T-helper 1 cell (primary cell): ENCODE measurements at regions not wholly inside any gene's neighbourhood (a gene's known extent, or its start where the extent isn't known, plus 50 kb on each side); places are given as distances from the start of the nearest gene placed in this dataset.
A peak's percentile ranks its signal among the peaks of the same experiment; 100 is the strongest.
"Not testable (repeated sequence)": the region's sequence is repeated elsewhere in the genome, so short reads cannot be mapped to it uniquely, and the experiment has no call there.

Source experiments
- DNase-seq, 5 donors: peaks; one replicate each; pipeline ENCODE4 v3.0.0-alpha.2; 2012 to 2020

DNA sequence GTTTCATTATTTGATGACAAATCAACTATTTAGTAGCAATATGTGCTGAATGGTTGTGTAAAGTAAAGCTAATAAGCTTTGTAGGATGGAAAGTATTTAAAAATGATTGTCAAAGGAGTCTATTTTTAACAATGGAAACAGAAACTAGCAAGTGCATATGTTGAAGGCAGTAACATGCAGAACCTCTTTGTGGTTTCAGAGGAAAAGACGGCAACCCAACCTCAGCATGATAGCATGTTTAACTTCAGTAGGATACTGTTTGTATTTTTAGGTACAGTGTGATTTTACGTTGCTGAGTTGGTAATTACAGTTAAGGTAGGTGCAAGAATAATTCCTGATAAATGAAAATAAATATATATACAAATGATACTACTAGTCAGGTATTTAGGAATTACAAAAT lies 545.4 kb downstream of the CDY1 start:
- not testable (repeated sequence) for DNase-seq

DNA sequence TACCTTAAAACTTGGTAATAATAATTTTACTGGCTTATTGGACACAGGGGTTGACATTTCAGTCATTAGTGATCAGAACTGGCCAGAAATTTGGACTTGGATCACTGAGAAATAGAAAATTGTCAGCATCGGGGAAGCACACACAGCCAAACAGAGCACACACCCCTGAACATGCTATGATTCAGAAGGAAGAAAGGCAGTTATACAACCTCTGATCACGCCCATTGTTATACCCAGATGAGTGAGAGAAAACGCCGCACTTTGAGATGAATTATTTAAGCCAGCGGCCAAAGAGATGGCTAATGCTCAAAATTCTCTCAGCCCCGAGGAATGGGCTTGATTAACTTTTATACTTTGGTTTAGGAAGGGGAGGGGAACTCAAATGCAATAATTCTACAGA lies 557.4 kb downstream of the CDY1 start:
- not testable (repeated sequence) for DNase-seq

DNA sequence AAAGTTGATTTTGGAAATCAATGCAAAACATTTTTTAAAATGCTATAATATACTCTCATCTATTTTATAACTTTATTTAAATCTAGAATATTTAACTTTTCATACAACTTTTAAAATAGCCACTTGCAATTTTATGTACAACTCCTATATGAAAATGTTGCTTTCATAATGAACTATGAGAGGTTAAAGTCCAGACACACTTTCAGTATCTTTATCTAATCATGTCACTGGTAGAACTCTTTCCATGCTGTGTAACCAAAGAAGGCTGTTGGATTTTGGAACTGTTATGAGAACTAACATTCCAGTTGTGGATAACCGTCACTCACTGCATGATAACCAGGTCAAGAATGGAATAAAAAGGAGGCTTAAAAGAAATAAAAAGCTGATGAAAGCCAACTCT lies 603.1 kb downstream of the CDY1 start:
- not testable (repeated sequence) for DNase-seq

DNA sequence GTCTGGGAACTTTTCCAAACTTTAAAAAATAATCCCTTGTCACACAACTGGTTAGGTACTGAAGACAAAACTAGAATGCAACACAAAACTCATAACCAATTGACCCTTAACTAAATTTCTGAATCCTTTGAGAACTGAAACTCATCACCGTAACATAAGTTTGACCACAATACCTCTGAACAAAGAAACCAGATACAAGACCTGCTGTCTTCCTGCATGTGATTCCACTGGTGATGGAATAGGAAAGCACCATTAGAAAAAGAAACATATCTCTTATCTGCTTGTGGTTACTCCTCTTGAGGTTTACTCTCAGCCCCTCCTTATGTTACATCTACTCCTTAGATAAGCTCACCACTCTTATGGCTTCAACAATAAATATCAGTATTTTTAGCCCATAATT lies 603.6 kb downstream of the CDY1 start:
- not testable (repeated sequence) for DNase-seq

DNA sequence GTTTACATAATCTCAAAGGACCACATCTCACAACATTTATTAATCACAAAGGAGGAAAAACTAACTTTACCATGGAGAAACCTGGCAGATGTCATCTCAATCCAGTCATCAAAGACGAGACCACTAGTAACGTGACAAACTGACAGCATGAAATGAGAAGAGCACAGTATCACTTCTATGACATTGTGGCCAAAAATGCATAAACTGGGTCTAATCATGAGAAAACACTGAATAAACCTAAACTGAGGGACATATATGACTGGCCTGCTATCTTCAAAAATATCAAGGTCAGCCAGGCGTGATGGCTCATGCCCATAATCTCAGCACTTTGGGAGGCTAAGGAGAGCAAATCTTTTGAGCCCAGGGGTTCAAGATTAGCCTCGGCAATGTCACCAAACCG lies 619.0 kb downstream of the CDY1 start:
- DNase-seq: not testable (repeated sequence)

DNA sequence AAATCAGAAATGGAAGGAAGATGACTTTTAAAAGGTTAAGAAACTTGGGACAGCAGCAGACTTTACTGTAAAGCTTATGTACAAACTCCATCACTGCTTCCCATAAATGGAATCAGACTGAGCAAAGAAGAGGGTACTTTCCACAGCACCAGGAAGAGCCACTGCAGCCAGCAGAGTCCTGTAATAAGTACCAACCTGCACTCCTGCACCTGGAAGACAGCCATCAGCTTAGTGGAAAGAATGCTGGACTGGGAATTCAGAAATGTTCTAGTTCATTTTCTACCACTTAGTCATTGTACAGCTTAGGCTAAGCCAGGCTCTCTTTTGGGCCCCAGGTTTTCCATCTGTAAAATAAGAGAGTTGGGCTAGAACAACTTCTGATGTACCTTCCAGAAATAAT lies 632.3 kb downstream of the CDY1 start:
- not testable (repeated sequence) for DNase-seq

DNA sequence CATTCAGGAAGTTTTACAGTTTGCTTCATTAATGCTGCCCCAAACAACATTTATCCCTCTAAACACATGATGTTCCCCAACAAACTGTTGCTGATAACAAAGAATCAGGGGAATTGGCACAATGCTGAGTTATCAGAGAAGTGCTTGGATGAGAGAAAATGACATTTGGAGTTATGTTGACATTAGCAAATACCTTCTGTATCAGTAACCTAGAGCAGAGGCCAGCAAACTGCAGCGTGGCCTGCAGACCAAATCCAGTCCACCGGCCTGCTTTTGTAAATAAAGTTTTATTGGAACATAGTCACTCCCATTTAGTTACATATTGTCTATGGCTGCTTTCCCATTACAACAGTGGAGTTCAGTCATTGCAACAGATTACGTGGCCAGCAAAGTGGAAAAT lies 643.5 kb downstream of the CDY1 start:
- not testable (repeated sequence) for DNase-seq

DNA sequence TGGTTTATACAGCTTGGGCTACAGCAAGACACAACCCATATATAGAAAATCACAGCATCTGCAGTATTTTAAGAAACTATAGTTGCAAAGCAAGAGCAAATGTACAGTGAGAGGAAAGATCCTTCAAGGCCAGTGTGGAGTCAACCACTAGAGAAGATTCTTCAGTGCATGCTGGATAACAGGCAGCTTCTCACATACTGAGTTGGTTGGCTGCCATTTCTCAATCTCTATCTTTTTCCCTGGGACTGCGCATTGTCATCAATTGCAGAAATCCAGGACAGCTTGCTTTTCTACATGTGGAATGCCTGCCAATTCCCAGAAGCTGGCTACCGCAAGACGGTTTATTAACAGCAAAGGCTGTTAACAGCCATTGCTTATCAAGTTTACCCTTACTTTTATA lies 646.5 kb downstream of the CDY1 start:
- not testable (repeated sequence) for DNase-seq

DNA sequence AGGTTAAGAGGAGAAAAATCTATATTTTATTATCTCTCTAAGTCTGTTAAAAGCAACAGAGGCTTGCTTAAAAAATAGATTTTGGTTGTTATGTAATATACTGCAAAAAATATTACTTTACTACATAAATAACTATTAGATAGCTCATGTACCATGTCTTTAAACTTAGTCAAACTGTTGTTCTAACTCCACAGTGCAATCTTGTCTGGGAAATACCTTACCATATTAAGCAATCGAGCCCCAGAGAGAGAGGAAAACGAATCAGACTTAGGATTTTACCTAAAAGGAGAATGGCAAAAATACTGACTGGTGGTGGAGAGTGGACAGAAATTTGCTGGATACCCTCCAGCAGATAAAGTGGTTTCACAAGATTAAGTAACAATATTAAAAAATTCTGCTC lies 647.0 kb downstream of the CDY1 start:
- DNase-seq: not testable (repeated sequence)

DNA sequence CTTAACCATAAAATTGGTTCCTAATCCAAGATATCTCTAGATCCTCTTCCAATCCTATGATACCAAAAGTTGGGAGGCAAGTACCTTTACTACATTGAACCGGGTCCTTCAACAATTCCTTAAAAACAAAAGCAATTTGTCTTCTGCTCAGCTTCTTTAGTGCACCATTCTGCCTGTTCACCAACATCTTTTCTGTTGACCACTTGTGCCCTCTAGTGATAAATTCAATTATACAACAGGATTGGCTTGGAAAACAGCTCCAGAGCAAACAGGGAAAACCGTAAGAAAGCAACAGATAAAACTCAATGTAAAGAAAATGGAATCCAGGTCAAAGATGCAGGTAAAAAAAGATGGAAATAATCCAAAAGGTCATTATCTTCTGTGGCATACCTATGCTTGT lies 651.2 kb downstream of the CDY1 start:
- DNase-seq: not testable (repeated sequence)

DNA sequence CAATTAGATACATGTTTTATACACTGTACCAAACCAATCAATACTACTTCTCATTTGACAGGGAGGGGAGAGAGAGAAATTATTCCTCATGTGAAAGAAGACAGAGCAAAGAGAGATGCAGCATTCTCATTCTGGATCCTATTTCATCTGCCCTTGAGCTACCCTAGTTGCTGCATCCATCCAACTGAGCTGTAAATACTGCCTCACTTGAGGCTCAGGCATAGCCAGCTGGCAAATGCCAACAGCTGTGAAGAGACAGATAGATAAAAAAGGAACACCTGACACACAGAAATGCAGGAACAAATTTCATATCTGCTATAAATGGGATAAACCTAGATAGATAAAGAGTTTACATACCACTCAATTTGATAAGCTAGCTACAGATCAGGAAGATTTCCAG lies 684.1 kb downstream of the CDY1 start:
- DNase-seq: not testable (repeated sequence)

DNA sequence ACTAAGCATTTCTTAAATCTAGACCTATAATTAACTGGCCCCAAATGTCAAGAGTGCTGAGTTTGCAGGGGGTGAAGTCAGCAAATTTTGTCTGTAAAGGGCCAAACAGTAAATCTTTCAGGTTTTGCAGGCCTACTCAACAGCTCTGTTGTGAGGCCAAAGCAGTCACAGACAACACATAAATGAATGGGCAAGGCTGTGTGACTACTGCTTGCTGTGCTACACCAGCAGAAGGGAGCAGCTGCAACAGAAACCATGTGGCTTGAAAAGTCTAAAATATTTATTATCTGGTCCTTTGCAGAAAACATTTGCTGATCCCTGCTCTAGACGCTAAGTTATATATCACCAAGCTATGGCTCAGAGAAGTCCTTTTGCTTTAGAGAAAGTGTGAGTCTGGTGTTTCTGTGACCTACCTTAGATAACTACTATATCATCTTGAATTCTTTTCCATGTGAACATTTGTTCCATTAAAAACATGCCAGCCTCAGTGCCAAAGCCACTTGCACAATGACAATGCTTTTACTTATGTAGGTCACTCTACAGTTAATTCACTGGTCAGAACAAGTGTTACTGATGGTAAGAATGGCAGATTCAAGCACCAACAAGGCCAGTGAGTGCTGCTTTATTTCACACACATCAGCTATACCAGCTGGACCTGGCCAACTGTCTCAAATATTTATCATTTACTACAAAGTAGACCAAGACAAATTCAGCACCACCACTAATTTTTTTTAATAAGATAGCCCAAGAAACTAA lies 684.9 kb downstream of the CDY1 start:
- not testable (repeated sequence) for DNase-seq

DNA sequence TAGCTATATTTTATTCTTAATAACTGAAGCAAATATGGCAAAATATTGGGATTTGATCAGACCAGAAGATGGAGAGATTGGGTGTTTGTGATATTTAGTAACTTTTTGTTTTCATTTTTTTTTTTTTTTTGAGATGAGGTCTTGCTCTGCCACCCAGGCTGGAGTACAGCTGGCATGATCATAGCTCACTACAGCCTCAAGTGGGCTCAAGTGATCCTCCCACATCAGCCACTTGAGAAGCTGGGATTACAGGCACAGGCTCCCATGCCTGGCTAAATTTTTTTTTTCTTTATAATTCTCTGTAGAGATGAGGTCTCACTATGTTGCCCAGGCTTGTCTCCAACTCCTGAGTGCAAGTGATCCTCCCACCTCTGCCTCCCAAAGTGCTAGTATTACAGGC lies 686.4 kb downstream of the CDY1 start:
- not testable (repeated sequence) for DNase-seq

DNA sequence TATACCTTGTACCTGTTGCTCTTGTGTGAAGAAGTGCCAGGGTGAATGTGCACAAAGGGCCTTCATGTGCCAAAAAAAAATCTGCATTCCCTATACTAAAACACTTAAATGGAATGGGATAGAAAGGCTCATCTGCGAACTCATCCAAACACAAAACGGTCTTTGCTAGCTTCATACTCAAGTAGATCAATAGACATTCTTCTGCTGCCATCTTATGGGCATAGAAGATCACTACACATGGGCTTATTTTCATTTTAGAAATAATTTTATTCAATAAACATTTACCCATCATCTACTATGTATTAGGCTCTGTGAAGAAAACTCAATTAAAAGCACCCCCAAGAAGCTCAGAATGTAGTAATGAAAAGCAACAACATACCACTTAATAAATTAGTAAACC lies 693.1 kb downstream of the CDY1 start:
- DNase-seq: peak in 1 of 5 donors; percentile 0

DNA sequence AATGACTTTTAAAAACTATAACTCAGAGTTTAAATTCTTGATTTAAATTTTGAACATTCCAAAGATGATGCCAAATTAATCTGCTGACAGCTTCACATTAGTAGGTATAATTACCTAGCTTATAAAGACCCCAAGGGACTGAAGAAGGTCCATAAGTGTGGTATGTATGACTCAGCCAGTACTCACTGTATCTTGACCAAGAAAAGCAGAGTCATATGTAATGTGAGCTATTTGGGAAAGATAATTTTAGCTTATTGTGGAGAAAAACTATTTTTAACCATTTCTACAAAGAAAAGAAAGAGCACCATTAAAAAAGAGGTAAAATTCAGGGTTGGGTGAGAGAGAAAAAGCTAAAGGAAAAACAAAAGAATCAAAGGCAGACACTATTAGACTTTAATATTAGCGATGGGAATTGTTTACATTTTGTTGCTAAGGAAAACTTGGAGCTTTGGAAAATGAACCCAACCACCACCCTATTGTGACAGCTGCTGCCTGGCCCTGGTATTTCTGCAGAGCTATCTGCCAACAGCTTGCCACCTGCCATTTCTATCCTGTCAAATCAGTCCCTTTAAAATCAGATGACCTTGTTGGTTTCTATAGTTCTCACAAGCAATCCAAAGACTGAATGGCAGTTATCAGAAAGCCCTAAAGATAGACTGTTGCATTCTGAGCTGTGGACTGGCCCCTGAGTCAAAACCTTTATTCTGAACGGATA lies 697.7 kb downstream of the CDY1 start:
- DNase-seq: not testable (repeated sequence)

DNA sequence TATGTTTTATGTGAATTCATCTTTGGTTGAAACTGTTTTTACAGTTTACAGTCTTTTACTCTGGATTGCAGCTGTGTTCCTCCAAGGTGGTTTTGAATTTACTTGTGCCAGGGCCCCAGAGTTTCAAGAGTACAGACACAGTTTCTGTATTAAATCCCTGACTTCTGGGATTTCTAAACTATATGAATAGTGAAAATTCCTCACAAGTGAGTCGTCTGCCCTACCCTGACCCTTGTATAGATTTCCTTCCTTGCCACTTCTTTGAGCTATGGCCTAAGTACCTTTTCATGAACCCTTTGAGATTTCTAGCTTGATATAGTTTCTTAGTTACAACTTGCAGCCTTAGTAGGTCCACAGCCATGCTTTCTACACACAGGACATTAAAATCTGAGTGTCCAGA lies 700.8 kb downstream of the CDY1 start:
- DNase-seq: not testable (repeated sequence)

DNA sequence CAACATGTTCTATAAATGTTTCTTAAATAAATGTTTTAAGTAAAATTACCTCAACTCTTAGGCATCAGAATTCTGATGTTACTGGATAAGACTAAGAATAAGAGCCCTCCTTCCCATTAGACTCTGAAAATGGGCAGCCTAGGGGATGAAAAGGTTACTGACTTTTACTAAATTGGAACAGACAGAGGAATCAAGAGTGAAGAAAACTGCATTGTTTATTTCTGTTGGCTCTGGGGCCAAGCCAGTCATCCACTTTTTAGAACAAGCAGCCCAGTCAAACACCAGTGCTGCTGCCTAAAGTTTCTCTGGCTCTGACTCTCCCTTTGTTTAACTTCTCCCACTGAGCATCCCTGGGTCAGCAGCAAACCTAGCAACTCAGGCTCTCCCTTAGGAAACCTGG lies 731.0 kb downstream of the CDY1 start:
- not testable (repeated sequence) for DNase-seq

DNA sequence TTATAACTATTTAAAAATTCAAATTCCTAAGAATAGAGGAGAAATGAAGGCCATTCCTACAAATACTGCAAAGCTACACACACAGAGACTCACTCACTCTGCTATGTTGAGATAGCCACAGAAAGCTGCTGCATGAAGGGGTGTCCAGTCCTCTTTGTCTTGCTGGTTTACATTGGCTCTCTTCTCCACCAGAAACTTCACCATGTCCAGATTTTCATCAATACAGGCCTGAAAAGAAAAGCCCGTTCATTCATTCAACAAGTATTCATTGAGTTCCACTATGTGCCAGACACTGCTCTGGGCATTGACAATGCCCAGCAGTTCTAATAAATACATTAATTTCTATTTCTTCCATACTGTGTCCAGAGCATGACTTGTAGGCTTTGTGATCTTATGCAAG lies 732.3 kb downstream of the CDY1 start:
- DNase-seq: no peak

DNA sequence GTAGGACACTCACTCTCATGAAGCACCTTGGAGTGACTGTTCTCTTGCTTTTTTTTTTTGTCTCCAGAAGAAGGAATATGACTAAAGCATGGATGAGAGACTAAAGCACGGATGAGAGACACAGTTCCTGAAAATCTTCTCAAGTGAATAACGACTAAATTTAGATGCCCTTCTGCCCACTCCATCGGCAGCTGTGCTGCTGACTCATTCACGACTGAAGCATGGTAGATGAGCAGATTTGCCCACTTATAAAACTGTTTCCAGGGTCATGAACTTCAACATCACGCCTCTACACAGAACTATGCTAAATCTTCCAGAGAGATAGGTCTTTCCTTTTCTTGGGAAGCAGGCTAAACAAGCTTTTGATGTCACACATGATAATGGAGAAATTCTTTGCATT lies 738.0 kb downstream of the CDY1 start:
- DNase-seq: not testable (repeated sequence)

DNA sequence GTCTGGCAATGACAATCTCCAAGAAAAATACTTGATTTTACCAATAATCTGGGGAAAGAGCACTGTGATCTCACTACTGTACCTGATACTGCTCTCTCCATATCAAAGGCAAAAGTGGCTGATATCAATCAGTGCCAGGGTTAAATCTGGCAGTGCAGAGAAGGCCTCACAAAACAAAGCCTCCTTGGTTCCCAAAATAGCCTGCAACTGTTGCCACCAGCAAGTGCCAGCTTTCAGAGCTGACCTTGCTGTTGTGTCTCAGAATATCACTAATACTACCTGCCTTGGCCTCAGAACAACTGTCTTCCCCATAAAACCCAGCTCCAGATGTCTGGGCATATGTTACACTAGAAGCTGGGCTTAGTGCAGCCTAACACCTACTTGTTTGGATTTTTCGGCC lies 738.6 kb downstream of the CDY1 start:
- DNase-seq: not testable (repeated sequence)

DNA sequence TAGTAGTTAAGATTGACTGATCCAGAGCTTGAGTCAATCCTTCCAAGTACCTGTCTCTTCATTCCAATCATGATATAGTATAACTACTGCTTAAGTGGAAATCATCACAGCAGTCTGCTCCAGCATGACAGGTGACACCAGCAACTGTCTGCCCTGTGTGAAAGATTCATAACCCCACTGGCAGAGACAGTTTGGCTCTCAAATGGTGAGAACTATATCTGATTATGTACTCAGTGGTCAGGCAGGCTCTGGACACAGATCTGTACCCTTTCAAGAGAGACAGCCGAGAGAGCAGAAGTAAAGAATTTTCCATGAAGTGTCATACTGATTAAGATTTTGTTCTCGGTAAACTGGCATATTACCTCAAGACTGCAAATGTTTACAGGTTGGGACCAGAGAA lies 741.5 kb downstream of the CDY1 start:
- not testable (repeated sequence) for DNase-seq

DNA sequence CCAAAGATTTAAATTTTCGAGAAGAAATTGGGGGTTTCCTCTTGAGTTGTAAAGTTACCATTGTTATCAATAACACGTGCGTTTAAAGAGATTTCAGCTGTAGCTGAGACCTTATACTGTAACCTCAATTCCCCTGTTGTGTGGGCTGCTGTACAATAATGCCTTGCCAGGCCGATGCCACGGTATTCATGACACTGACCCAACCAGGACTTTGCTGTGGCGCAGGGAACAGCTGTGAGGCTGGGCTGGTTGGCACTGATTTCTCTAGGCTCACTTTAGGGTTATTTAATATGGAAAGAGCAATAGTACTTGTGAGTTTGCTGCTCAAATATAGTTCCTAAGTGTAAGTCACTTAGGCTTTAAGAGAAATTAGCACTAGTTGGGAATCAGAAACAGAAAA lies 744.2 kb downstream of the CDY1 start:
- not testable (repeated sequence) for DNase-seq

DNA sequence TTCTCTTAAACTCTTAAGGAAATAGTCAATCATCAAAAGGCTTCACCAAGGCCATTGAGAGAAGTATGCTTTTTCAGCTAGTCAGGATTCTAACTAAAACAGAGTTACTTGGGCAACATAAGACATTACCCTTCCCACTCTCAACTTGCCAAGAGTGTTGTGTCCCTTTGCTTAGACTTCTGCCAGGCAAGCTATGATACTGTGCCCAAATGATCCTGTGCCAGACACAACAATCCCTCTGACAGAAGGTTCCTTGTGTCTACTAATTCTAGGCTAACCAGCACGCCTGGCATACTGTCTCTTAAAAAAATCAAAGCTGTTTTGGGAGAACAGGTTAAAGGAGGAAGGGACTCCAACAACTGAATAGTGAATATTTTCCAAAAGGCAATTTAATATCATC lies 750.6 kb downstream of the CDY1 start:
- DNase-seq: not testable (repeated sequence)

DNA sequence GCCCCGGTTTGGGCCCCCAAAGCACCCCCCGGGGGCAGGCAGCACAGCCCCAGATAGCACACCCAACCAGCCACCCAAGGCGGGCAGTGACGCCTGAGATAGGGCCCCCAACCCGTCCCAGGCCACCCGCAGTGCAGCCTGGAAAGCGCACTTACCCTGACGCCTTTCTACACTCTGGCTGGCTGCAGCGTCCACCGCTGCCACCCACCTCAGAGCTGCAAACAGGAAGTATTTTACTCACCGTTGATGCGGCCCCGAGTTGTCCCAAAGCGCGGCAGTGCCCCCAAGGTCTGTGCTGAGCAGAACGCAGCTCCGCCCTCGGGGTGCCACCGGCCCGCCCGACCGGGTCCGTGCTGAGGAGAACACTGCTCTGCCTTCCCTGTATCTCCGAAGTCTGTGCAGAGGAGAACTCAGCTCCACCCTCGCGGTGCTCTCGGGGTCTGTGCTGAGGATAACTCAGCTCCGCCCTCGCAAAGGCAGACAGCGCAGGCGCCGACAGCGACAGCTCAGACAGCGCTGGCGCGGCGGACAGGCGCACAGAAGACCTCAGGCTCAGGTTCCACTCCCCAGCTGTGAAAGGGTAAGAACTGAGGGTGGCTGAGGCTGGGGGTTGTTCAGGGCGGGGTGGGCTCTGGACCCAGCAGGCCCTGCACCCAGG lies 786.9 kb downstream of the CDY1 start:
- peak in 1 of 5 donors; percentile 0 for DNase-seq
